ENCODE measurements at regions not wholly inside any gene's neighbourhood (a gene's known extent, or its start where the extent isn't known, plus 50 kb on each side); places are given as distances from the start of the nearest gene placed in this dataset.

DNA sequence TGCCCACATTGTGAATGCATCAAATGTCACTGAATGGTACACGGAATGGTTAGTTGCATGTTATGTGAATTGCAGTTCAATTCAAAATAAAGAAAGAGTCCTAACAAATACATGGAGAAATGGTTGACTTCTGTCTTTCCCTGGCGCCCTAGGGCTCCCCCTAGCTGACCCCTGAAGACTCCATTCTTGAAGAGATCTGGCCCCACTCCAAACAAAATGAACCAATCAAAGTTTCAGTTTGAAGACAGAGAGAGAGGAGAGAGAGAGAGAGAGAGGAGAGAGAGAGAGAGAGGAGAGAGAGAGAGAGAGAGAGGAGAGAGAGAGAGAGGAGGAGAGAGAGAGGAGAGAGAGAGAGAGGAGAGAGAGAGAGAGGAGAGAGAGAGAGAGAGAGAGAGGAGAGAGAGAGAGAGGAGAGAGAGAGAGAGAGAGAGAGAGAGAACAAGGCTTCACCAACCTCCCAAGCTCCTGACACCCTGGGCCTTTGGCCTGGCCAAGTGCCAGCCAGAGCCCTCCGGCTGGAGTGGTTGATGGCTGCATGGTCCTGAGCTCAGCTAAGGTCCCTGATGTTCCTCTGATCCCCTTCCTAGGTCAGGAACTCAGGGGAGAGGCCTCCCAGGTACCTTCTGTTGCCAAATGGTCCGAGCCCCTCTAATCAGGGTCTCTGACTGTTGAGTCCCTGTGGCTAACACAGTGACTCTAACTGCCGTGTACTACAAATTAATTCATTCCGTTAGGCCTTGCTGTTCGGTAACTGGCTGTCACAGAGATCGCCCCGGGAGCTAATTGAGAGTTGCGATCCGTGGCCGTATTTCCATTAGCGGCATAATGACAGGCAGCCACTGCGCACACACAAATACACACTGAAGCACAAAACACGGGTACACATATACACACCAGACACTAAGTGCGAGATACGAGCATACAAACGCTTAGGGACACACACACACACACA, 188.8 kb downstream of the ESRRB start:
- TF ChIP-seq, protein P1, sequence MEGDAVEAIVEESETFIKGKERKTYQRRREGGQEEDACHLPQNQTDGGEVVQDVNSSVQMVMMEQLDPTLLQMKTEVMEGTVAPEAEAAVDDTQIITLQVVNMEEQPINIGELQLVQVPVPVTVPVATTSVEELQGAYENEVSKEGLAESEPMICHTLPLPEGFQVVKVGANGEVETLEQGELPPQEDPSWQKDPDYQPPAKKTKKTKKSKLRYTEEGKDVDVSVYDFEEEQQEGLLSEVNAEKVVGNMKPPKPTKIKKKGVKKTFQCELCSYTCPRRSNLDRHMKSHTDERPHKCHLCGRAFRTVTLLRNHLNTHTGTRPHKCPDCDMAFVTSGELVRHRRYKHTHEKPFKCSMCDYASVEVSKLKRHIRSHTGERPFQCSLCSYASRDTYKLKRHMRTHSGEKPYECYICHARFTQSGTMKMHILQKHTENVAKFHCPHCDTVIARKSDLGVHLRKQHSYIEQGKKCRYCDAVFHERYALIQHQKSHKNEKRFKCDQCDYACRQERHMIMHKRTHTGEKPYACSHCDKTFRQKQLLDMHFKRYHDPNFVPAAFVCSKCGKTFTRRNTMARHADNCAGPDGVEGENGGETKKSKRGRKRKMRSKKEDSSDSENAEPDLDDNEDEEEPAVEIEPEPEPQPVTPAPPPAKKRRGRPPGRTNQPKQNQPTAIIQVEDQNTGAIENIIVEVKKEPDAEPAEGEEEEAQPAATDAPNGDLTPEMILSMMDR (conservative IDR thresholded peaks at IDR 0.05; ENCODE audit: low read depth, low read length), result peak; percentile 37
- TF ChIP-seq EZH2 (IDR thresholded peaks at IDR 0.05; ENCODE audit: borderline replicate concordance, low read depth, low read length, poor library complexity, severe bottlenecking), result no peak
